DND-41 (cell line): ENCODE measurements at regions not wholly inside any gene's neighbourhood (a gene's known extent, or its start where the extent isn't known, plus 50 kb on each side); places are given as distances from the start of the nearest gene placed in this dataset.

ENCODE experiments used
- ATAC-seq: fragments of 200-7000 bp; cut with Tn5 transposase; 3 replicates; pipeline ENCODE4 v1.9.1; 2021; ENCODE audit warnings: low read depth; ENCODE audit not compliant: insufficient read depth
- DNase-seq: peaks from one replicate; pipeline ENCODE4 v3.0.0-alpha.2; 2020
- H2AFZ ChIP-seq: 2 replicates; pipeline ENCODE4 v1.6.0; 2012; ENCODE audit warnings: low read depth, low read length
- H3K27ac ChIP-seq: 2 replicates; pipeline ENCODE4 v1.5.1; 2012; ENCODE audit warnings: low read length, inconsistent platforms
- H3K27me3 ChIP-seq: fragments of 200-600 bp; sonication (generic); 2 replicates; pipeline ENCODE4 v1.6.0; 2012; ENCODE audit warnings: low read length, mild to moderate bottlenecking, inconsistent platforms; ENCODE audit not compliant: insufficient read depth, poor library complexity
- H3K36me3 ChIP-seq: 2 replicates; pipeline ENCODE4 v1.5.1; 2012; ENCODE audit warnings: low read length, inconsistent platforms; ENCODE audit not compliant: insufficient read depth
- H3K4me1 ChIP-seq: 2 replicates; pipeline ENCODE4 v1.5.1; 2012; ENCODE audit warnings: mild to moderate bottlenecking, low read length; ENCODE audit not compliant: insufficient read depth
- H3K4me2 ChIP-seq: 2 replicates; pipeline ENCODE4 v1.6.0; 2012; ENCODE audit warnings: mild to moderate bottlenecking, moderate library complexity, low read length, inconsistent platforms; ENCODE audit not compliant: insufficient read depth
- H3K4me3 ChIP-seq, 2 experiments: fragments of 200-600 bp in 1 of 2; shearing (Covaris generic) in 1 of 2; 2 replicates each; pipeline ENCODE4 v1.5.1; 2012 to 2016; ENCODE audit warnings: inconsistent platforms in 2 of 2, low read length in 2 of 2, mild to moderate bottlenecking in 2 of 2, low read depth in 1 of 2, moderate library complexity in 1 of 2
- H3K79me2 ChIP-seq: 2 replicates; pipeline ENCODE4 v1.6.0; 2012; ENCODE audit warnings: low read length, inconsistent platforms; ENCODE audit not compliant: insufficient read depth
- H3K9ac ChIP-seq: 2 replicates; pipeline ENCODE4 v1.6.0; 2012; ENCODE audit warnings: low read depth, mild to moderate bottlenecking, inconsistent platforms, low read length, moderate library complexity
- H3K9me3 ChIP-seq: 2 replicates; pipeline ENCODE4 v1.5.1; 2012; ENCODE audit warnings: low read length, moderate library complexity, mild to moderate bottlenecking, inconsistent platforms; ENCODE audit not compliant: insufficient read depth, severe bottlenecking
- H4K20me1 ChIP-seq: 2 replicates; pipeline ENCODE4 v1.6.0; 2012; ENCODE audit warnings: low read length; ENCODE audit not compliant: insufficient read depth
- CTCF ChIP-seq: IDR thresholded peaks from 2 replicates; pipeline ENCODE4 v1.5.1; 2012; ENCODE audit warnings: borderline replicate concordance, low read length, moderate library complexity, mild to moderate bottlenecking; ENCODE audit not compliant: poor library complexity, severe bottlenecking; ENCODE audit errors: extremely low read depth
- EZH2 ChIP-seq: IDR thresholded peaks from 3 replicates; pipeline ENCODE4 v1.6.1; 2012; ENCODE audit warnings: borderline replicate concordance, low read depth, mild to moderate bottlenecking, moderate library complexity, low read length, inconsistent platforms; ENCODE audit not compliant: severe bottlenecking

GRCh38 chr16:62989480-62989879 is 953.2 kb upstream of the CDH8 start:
- H3K4me1 ChIP-seq = no peaks in the 10 kb centered on the region
- no peaks in the 10 kb centered on the region for H4K20me1 ChIP-seq
- no peaks in the 10 kb centered on the region for H3K9me3 ChIP-seq
- no peaks in the 10 kb centered on the region for H3K27me3 ChIP-seq
- ATAC-seq (no peak), DNase-seq (no peak)
- H2AFZ ChIP-seq = no peak overlapping the region
- H3K4me3 ChIP-seq = no peak overlapping the region
- H3K36me3 ChIP-seq = no peaks in the 10 kb centered on the region
- H3K27ac ChIP-seq = no peak overlapping the region
- no peak for TF ChIP-seq CTCF
- no peak for TF ChIP-seq EZH2
- no peak overlapping the region for H3K4me2 ChIP-seq
- H3K79me2 ChIP-seq = no peaks in the 10 kb centered on the region
- H3K9ac ChIP-seq = no peak overlapping the region

- no peaks in the 10 kb centered on the region for H3K9me3 ChIP-seq
- no peak for ATAC-seq
Observed at GRCh38 chr16:62985722-62986121, 949.5 kb upstream of the CDH8 start.

GRCh38 chr16:62978451-62978850 is 942.2 kb upstream of the CDH8 start:
- H3K79me2 ChIP-seq = no peaks in the 10 kb centered on the region
- no peak for ATAC-seq
- H3K27ac ChIP-seq = no peak overlapping the region
- no peak overlapping the region for H3K4me2 ChIP-seq
- H3K27me3 ChIP-seq = no peaks in the 10 kb centered on the region
- no peaks in the 10 kb centered on the region for H3K36me3 ChIP-seq
- H2AFZ ChIP-seq = no peak overlapping the region
- H4K20me1 ChIP-seq = no peaks in the 10 kb centered on the region
- no peak overlapping the region for H3K4me3 ChIP-seq
- no peaks in the 10 kb centered on the region for H3K9me3 ChIP-seq
- DNase-seq = no peak
- no peak for TF ChIP-seq CTCF
- TF ChIP-seq EZH2 = no peak
- no peak overlapping the region for H3K9ac ChIP-seq
- H3K4me1 ChIP-seq = no peaks in the 10 kb centered on the region

More at GRCh38 chr16:62985722-62986121, 949.5 kb upstream of the CDH8 start:
- no peaks in the 10 kb centered on the region for H3K36me3 ChIP-seq
- no peak overlapping the region for H3K9ac ChIP-seq
- H3K79me2 ChIP-seq = no peaks in the 10 kb centered on the region
- no peaks in the 10 kb centered on the region for H3K27me3 ChIP-seq
- H4K20me1 ChIP-seq = no peaks in the 10 kb centered on the region
- no peak for DNase-seq
- no peak overlapping the region for H3K4me3 ChIP-seq
- no peaks in the 10 kb centered on the region for H3K4me1 ChIP-seq
- no peak overlapping the region for H3K27ac ChIP-seq
- TF ChIP-seq CTCF (no peak), EZH2 (no peak)
- H3K4me2 ChIP-seq = no peak overlapping the region
- H2AFZ ChIP-seq = no peak overlapping the region

- no peak overlapping the region for H3K27ac ChIP-seq
- TF ChIP-seq EZH2 (no peak), CTCF (no peak)
- H2AFZ ChIP-seq = no peak overlapping the region
- no peaks in the 10 kb centered on the region for H3K79me2 ChIP-seq
- H4K20me1 ChIP-seq = no peaks in the 10 kb centered on the region
- H3K36me3 ChIP-seq = no peaks in the 10 kb centered on the region
- H3K4me2 ChIP-seq = no peak overlapping the region
- H3K9me3 ChIP-seq = no peaks in the 10 kb centered on the region
- no peaks in the 10 kb centered on the region for H3K27me3 ChIP-seq
- no peak overlapping the region for H3K4me3 ChIP-seq
- ATAC-seq (no peak), DNase-seq (no peak)
- no peaks in the 10 kb centered on the region for H3K4me1 ChIP-seq
- H3K9ac ChIP-seq = no peak overlapping the region
Observed at GRCh38 chr16:62977876-62978275, 941.6 kb upstream of the CDH8 start.
